ENCODE measurements at regions not wholly inside any gene's neighbourhood (a gene's known extent, or its start where the extent isn't known, plus 50 kb on each side); places are given as distances from the start of the nearest gene placed in this dataset.

GRCh38 chr4:111681751-111682150 lies 463.5 kb upstream of the FAM241A start:
- Mint-ChIP-seq H3K4me1 (ENCODE audit: unreplicated experiment) (peaks cover 4% of the 10 kb centered on the region), H3K9me3 (no peaks in the 10 kb centered on the region), H3K4me3 (no peak overlapping the region), H3K27ac (no peak overlapping the region), H3K27me3 (peaks cover 3% of the 10 kb centered on the region), H3K36me3 (no peaks in the 10 kb centered on the region)
- TF ChIP-seq CTCF (conservative IDR thresholded peaks at IDR 0.05), result no peak
- no peak for DNase-seq (ENCODE audit: extremely low spot score, unreplicated experiment)

- Mint-ChIP-seq H3K4me3 (no peak overlapping the region), H3K27ac (no peak overlapping the region), H3K9me3 (no peaks in the 10 kb centered on the region), H3K27me3 (no peaks in the 10 kb centered on the region), H3K36me3 (no peaks in the 10 kb centered on the region), H3K4me1 (ENCODE audit: unreplicated experiment) (no peaks in the 10 kb centered on the region)
- TF ChIP-seq CTCF (conservative IDR thresholded peaks at IDR 0.05), result no peak
- no peak for DNase-seq (ENCODE audit: extremely low spot score, unreplicated experiment)
Observed at GRCh38 chr4:111685205-111685604, 460.0 kb upstream of the FAM241A start.

GRCh38 chr4:111689214-111689613 lies 456.0 kb upstream of the FAM241A start:
- Mint-ChIP-seq H3K4me1 (ENCODE audit: unreplicated experiment) (no peaks in the 10 kb centered on the region), H3K36me3 (no peaks in the 10 kb centered on the region), H3K27ac (no peak overlapping the region), H3K27me3 (peaks cover 4% of the 10 kb centered on the region), H3K9me3 (no peaks in the 10 kb centered on the region), H3K4me3 (no peak overlapping the region)
- DNase-seq (ENCODE audit: extremely low spot score, unreplicated experiment), result no peak
- TF ChIP-seq CTCF (conservative IDR thresholded peaks at IDR 0.05), result no peak

- Mint-ChIP-seq H3K9me3 (no peaks in the 10 kb centered on the region), H3K27ac (no peak overlapping the region), H3K36me3 (no peaks in the 10 kb centered on the region), H3K4me3 (no peak overlapping the region), H3K27me3 (peaks cover 4% of the 10 kb centered on the region), H3K4me1 (ENCODE audit: unreplicated experiment) (no peaks in the 10 kb centered on the region)
- DNase-seq (ENCODE audit: extremely low spot score, unreplicated experiment), result no peak
- TF ChIP-seq CTCF (conservative IDR thresholded peaks at IDR 0.05), result no peak
Observed at GRCh38 chr4:111689731-111690130, 455.5 kb upstream of the FAM241A start.

GRCh38 chr4:111693758-111694157 lies 451.5 kb upstream of the FAM241A start:
- H3K36me3 Mint-ChIP-seq, result no peaks in the 10 kb centered on the region
- H3K27ac Mint-ChIP-seq, result no peak overlapping the region
- DNase-seq (ENCODE audit: extremely low spot score, unreplicated experiment), result no peak
- H3K9me3 Mint-ChIP-seq, result no peaks in the 10 kb centered on the region
- H3K4me3 Mint-ChIP-seq, result no peak overlapping the region
- peaks cover 11% of the 10 kb centered on the region for H3K27me3 Mint-ChIP-seq
- H3K4me1 Mint-ChIP-seq (ENCODE audit: unreplicated experiment), result peaks cover 3% of the 10 kb centered on the region
- no peak for TF ChIP-seq CTCF (conservative IDR thresholded peaks at IDR 0.05)

- TF ChIP-seq CTCF (conservative IDR thresholded peaks at IDR 0.05), result no peak
- DNase-seq (ENCODE audit: extremely low spot score, unreplicated experiment), result no peak
- Mint-ChIP-seq H3K9me3 (no peaks in the 10 kb centered on the region), H3K36me3 (no peaks in the 10 kb centered on the region), H3K4me3 (no peak overlapping the region), H3K27me3 (peaks cover 11% of the 10 kb centered on the region), H3K27ac (no peak overlapping the region), H3K4me1 (ENCODE audit: unreplicated experiment) (peaks cover 3% of the 10 kb centered on the region)
Observed at GRCh38 chr4:111695677-111696076, 449.6 kb upstream of the FAM241A start.

Data from type B pancreatic cell (in vitro differentiated cells).